HG03196 (cell line): ENCODE measurements at regions not wholly inside any gene's neighbourhood (a gene's known extent, or its start where the extent isn't known, plus 50 kb on each side); places are given as distances from the start of the nearest gene placed in this dataset.
"Not testable (repeated sequence)": the region's sequence is repeated elsewhere in the genome, so short reads cannot be mapped to it uniquely, and the experiment has no call there.

ENCODE experiments used
- ATAC-seq: cut with Tn5 transposase; IDR thresholded peaks from one replicate; pipeline ENCODE4 v1.9.1; 2021; ENCODE audit not compliant: unreplicated experiment

- no peak for ATAC-seq
Observed at GRCh38 chr2:7094231-7094741, 177.1 kb downstream of the RNF144A start.

- peak; percentile 6 for ATAC-seq
Observed at GRCh38 chr2:7096726-7097352, 179.6 kb downstream of the RNF144A start.

- peak; percentile 94 for ATAC-seq
Observed at GRCh38 chr2:7097353-7097895, 180.2 kb downstream of the RNF144A start.

- ATAC-seq, result no peak
Observed at GRCh38 chr2:7098816-7099215, 181.6 kb downstream of the RNF144A start.

GRCh38 chr2:7099687-7100086 lies 182.5 kb downstream of the RNF144A start:
- ATAC-seq, result not testable (repeated sequence)

GRCh38 chr2:7102826-7103225 lies 185.6 kb downstream of the RNF144A start:
- no peak for ATAC-seq

- ATAC-seq, result no peak
Observed at GRCh38 chr2:7108792-7109532, 191.8 kb downstream of the RNF144A start.

- no peak for ATAC-seq
Observed at GRCh38 chr2:7109533-7109885, 192.3 kb downstream of the RNF144A start.

GRCh38 chr2:7111626-7112025 lies 194.4 kb downstream of the RNF144A start:
- no peak for ATAC-seq

- no peak for ATAC-seq
Observed at GRCh38 chr2:7115364-7115763, 198.2 kb downstream of the RNF144A start.

GRCh38 chr2:7115906-7116305 lies 198.7 kb downstream of the RNF144A start:
- ATAC-seq, result no peak

- ATAC-seq, result no peak
Observed at GRCh38 chr2:7116511-7116910, 199.3 kb downstream of the RNF144A start.

- ATAC-seq, result no peak
Observed at GRCh38 chr2:7117076-7117475, 199.9 kb downstream of the RNF144A start.

GRCh38 chr2:7118606-7119131 lies 201.5 kb downstream of the RNF144A start:
- no peak for ATAC-seq

- ATAC-seq, result no peak
Observed at GRCh38 chr2:7119132-7119835, 202.1 kb downstream of the RNF144A start.

- no peak for ATAC-seq
Observed at GRCh38 chr2:7121851-7122250, 204.6 kb downstream of the RNF144A start.

GRCh38 chr2:7127156-7127555 lies 209.9 kb downstream of the RNF144A start:
- no peak for ATAC-seq

GRCh38 chr2:7127687-7128086 lies 210.5 kb downstream of the RNF144A start:
- ATAC-seq, result no peak

- ATAC-seq, result no peak
Observed at GRCh38 chr2:7131261-7131660, 214.0 kb downstream of the RNF144A start.

- no peak for ATAC-seq
Observed at GRCh38 chr2:7132753-7133152, 215.5 kb downstream of the RNF144A start.

GRCh38 chr2:7133521-7133920 lies 216.3 kb downstream of the RNF144A start:
- ATAC-seq, result no peak
